GM19397 (cell line): ENCODE measurements at regions not wholly inside any gene's neighbourhood (a gene's known extent, or its start where the extent isn't known, plus 50 kb on each side); places are given as distances from the start of the nearest gene placed in this dataset.
"Not testable (repeated sequence)": the region's sequence is repeated elsewhere in the genome, so short reads cannot be mapped to it uniquely, and the experiment has no call there.

Source experiments
- ATAC-seq: cut with Tn5 transposase; IDR thresholded peaks from one replicate; pipeline ENCODE4 v1.9.1; 2021; ENCODE audit warnings: mild to moderate bottlenecking, moderate library complexity; ENCODE audit not compliant: unreplicated experiment

- ATAC-seq = no peak
These were observed 217.4 kb upstream of the SLC35B3 start for GRCh38 chr6:8652710-8653109.

GRCh38 chr6:8651998-8652397 is 216.7 kb upstream of the SLC35B3 start:
- ATAC-seq = no peak

GRCh38 chr6:8645212-8645611 is 209.9 kb upstream of the SLC35B3 start:
- ATAC-seq = no peak

GRCh38 chr6:8644306-8644705 is 209.0 kb upstream of the SLC35B3 start:
- ATAC-seq = no peak

GRCh38 chr6:8642854-8643253 is 207.5 kb upstream of the SLC35B3 start:
- ATAC-seq = no peak

- no peak for ATAC-seq
These were observed 206.8 kb upstream of the SLC35B3 start for GRCh38 chr6:8642131-8642530.

- no peak for ATAC-seq
These were observed 204.7 kb upstream of the SLC35B3 start for GRCh38 chr6:8639928-8640649.

- ATAC-seq = no peak
These were observed 202.7 kb upstream of the SLC35B3 start for GRCh38 chr6:8637896-8638597.

- ATAC-seq = no peak
These were observed 198.4 kb upstream of the SLC35B3 start for GRCh38 chr6:8633762-8634161.

- ATAC-seq = no peak
These were observed 193.4 kb upstream of the SLC35B3 start for GRCh38 chr6:8628736-8629135.

GRCh38 chr6:8628063-8628462 is 192.7 kb upstream of the SLC35B3 start:
- no peak for ATAC-seq

- ATAC-seq = no peak
These were observed 191.9 kb upstream of the SLC35B3 start for GRCh38 chr6:8627085-8627861.

- no peak for ATAC-seq
These were observed 189.3 kb upstream of the SLC35B3 start for GRCh38 chr6:8624665-8625064.

- ATAC-seq = no peak
These were observed 188.1 kb upstream of the SLC35B3 start for GRCh38 chr6:8623441-8623840.

GRCh38 chr6:8619853-8620252 is 184.5 kb upstream of the SLC35B3 start:
- no peak for ATAC-seq

GRCh38 chr6:8619408-8619807 is 184.1 kb upstream of the SLC35B3 start:
- ATAC-seq = not testable (repeated sequence)

- ATAC-seq = no peak
These were observed 173.4 kb upstream of the SLC35B3 start for GRCh38 chr6:8608737-8609136.

- ATAC-seq = no peak
These were observed 154.8 kb upstream of the SLC35B3 start for GRCh38 chr6:8589941-8590729.

- no peak for ATAC-seq
These were observed 152.8 kb upstream of the SLC35B3 start for GRCh38 chr6:8588176-8588575.

- ATAC-seq = no peak
These were observed 147.9 kb upstream of the SLC35B3 start for GRCh38 chr6:8583291-8583690.

GRCh38 chr6:8579372-8579771 is 144.0 kb upstream of the SLC35B3 start:
- ATAC-seq = no peak
